ENCODE measurements at regions not wholly inside any gene's neighbourhood (a gene's known extent, or its start where the extent isn't known, plus 50 kb on each side); places are given as distances from the start of the nearest gene placed in this dataset.

GRCh38 chr15:95009635-95010034, 778.3 kb downstream of the MCTP2 start:
- Histone ChIP-seq H3K27ac (ENCODE audit: low read depth) (no peak overlapping the region), H3K4me1 (ENCODE audit: insufficient read depth) (no peaks in the 10 kb centered on the region), H3K36me3 (ENCODE audit: insufficient read depth) (no peaks in the 10 kb centered on the region), H3K79me2 (replicated peaks; ENCODE audit: insufficient read depth) (no peaks in the 10 kb centered on the region), H4K20me1 (replicated peaks; ENCODE audit: insufficient read depth) (no peaks in the 10 kb centered on the region), H3F3A (replicated peaks; ENCODE audit: low read depth) (no peaks in the 10 kb centered on the region), H3K4me2 (no peak overlapping the region), H3K4me3 (no peak overlapping the region), H2AFZ (no peak overlapping the region), H3K9me2 (ENCODE audit: insufficient read depth) (no peaks in the 10 kb centered on the region), H3K27me3 (ENCODE audit: insufficient read depth) (no peaks in the 10 kb centered on the region)
- Mint-ChIP-seq H3K27me3 (ENCODE audit: insufficient read depth, low read depth, poor library complexity) (no peaks in the 10 kb centered on the region), H3K4me3 (no peak overlapping the region), H3K9me3 (peaks cover 5% of the 10 kb centered on the region; the same call in 2 of the 3 replicates), H3K4me1 (no peaks in the 10 kb centered on the region), H3K36me3 (ENCODE audit: low read depth) (no peaks in the 10 kb centered on the region), H3K27ac (no peak overlapping the region)
- no peak for DNase-seq (ENCODE audit: low spot score)
- ATAC-seq = no peak
- TF ChIP-seq REST (IDR thresholded peaks at IDR 0.05; ENCODE audit: unreplicated experiment) (no peak), ZNF114 (CRISPR knock-in tag; IDR thresholded peaks at IDR 0.05) (no peak), CREB1 (CRISPR knock-in tag; IDR thresholded peaks at IDR 0.05; ENCODE audit: low read depth) (no peak), ZNF462 (CRISPR knock-in tag; IDR thresholded peaks at IDR 0.05) (no peak), CTCF (conservative IDR thresholded peaks at IDR 0.05; ENCODE audit: low read depth in 2 of 2) (no peak)
